H9 (cell line): ENCODE measurements at regions not wholly inside any gene's neighbourhood (a gene's known extent, or its start where the extent isn't known, plus 50 kb on each side); places are given as distances from the start of the nearest gene placed in this dataset.

Source experiments
- DNase-seq: peaks from one replicate; pipeline ENCODE4 v3.0.0-alpha.2; 2017
- H2AFZ ChIP-seq: one replicate; pipeline ENCODE4 v1.6.1; 2013; ENCODE audit warnings: mild to moderate bottlenecking, low read length, control low read depth, moderate library complexity
- H2AK5ac ChIP-seq: 2 replicates; pipeline ENCODE4 v1.6.1; 2013; ENCODE audit warnings: low read length, control low read depth, mixed read lengths; ENCODE audit not compliant: insufficient read length
- H2BK120ac ChIP-seq: one replicate; pipeline ENCODE4 v1.6.1; 2013; ENCODE audit warnings: low read depth, mild to moderate bottlenecking, low read length, control low read depth, inconsistent platforms; ENCODE audit not compliant: poor library complexity, severe bottlenecking
- H2BK12ac ChIP-seq: 2 replicates; pipeline ENCODE4 v1.6.1; 2013; ENCODE audit warnings: low read length, control low read depth, mixed read lengths, low read depth; ENCODE audit not compliant: insufficient read length
- H2BK15ac ChIP-seq: 2 replicates; pipeline ENCODE4 v1.6.1; 2013; ENCODE audit warnings: low read depth, low read length, control low read depth
- H2BK20ac ChIP-seq: one replicate; pipeline ENCODE4 v1.6.1; 2013; ENCODE audit warnings: low read depth, mild to moderate bottlenecking, low read length, control low read depth, inconsistent platforms; ENCODE audit not compliant: poor library complexity, severe bottlenecking
- H2BK5ac ChIP-seq: 2 replicates; pipeline ENCODE4 v1.6.1; 2013; ENCODE audit warnings: low read length, control low read depth, mixed read lengths; ENCODE audit not compliant: insufficient read length
- H3K14ac ChIP-seq: 2 replicates; pipeline ENCODE4 v1.6.1; 2013; ENCODE audit warnings: low read length, control low read depth; ENCODE audit not compliant: insufficient read depth
- H3K18ac ChIP-seq: 2 replicates; pipeline ENCODE4 v1.6.1; 2013; ENCODE audit warnings: low read depth, mild to moderate bottlenecking, mixed read lengths, low read length, control low read depth; ENCODE audit not compliant: insufficient read length
- H3K23ac ChIP-seq: 2 replicates; pipeline ENCODE4 v1.6.1; 2013; ENCODE audit warnings: low read length, control low read depth, mixed read lengths, low read depth; ENCODE audit not compliant: insufficient read length
- H3K23me2 ChIP-seq: 2 replicates; pipeline ENCODE4 v1.6.1; 2013; ENCODE audit warnings: low read depth, mild to moderate bottlenecking, mixed read lengths, low read length, control low read depth; ENCODE audit not compliant: insufficient read length, poor library complexity, severe bottlenecking
- H3K27ac ChIP-seq: 2 replicates; pipeline ENCODE4 v1.5.1; 2013; ENCODE audit warnings: low read length, control low read depth, mixed read lengths, low read depth; ENCODE audit not compliant: insufficient read length
- H3K27me3 ChIP-seq: 2 replicates; pipeline ENCODE4 v1.6.1; 2013; ENCODE audit warnings: low read length, control low read depth, inconsistent platforms; ENCODE audit not compliant: insufficient read depth
- H3K4ac ChIP-seq: 2 replicates; pipeline ENCODE4 v1.6.1; 2013; ENCODE audit warnings: low read depth, mild to moderate bottlenecking, control low read depth, inconsistent platforms, low read length, moderate library complexity
- H3K4me1 ChIP-seq: 2 replicates; pipeline ENCODE4 v1.6.1; 2013; ENCODE audit warnings: low read length, control low read depth, inconsistent platforms; ENCODE audit not compliant: insufficient read depth
- H3K4me2 ChIP-seq: 2 replicates; pipeline ENCODE4 v1.6.1; 2013; ENCODE audit warnings: low read length, control low read depth, mixed read lengths; ENCODE audit not compliant: insufficient read length, insufficient read depth
- H3K56ac ChIP-seq: 2 replicates; pipeline ENCODE4 v1.6.1; 2013; ENCODE audit warnings: low read depth, mild to moderate bottlenecking, mixed read lengths, low read length, control low read depth; ENCODE audit not compliant: insufficient read length
- H3K79me1 ChIP-seq: 2 replicates; pipeline ENCODE4 v1.6.1; 2013; ENCODE audit warnings: low read depth, mild to moderate bottlenecking, moderate library complexity, low read length, control low read depth, inconsistent platforms; ENCODE audit not compliant: insufficient read depth, poor library complexity, severe bottlenecking
- H3K79me2 ChIP-seq: 2 replicates; pipeline ENCODE4 v1.6.1; 2013; ENCODE audit warnings: low read length, control low read depth, inconsistent platforms; ENCODE audit not compliant: insufficient read depth
- H3K9ac ChIP-seq: 2 replicates; pipeline ENCODE4 v1.6.1; 2013; ENCODE audit warnings: low read length, control low read depth, mixed read lengths; ENCODE audit not compliant: insufficient read length; ENCODE audit errors: extremely low read depth
- H3K9me3 ChIP-seq: one replicate; pipeline ENCODE4 v1.6.1; 2013; ENCODE audit warnings: low read depth, low read length, inconsistent platforms; ENCODE audit not compliant: control insufficient read depth
- H3T11ph ChIP-seq: one replicate; pipeline ENCODE4 v1.6.1; 2013; ENCODE audit warnings: mild to moderate bottlenecking, low read length, control low read depth, inconsistent platforms
- H4K20me1 ChIP-seq: one replicate; pipeline ENCODE4 v1.6.1; 2013; ENCODE audit not compliant: control insufficient read depth, insufficient read length, insufficient read depth
- H4K5ac ChIP-seq: 2 replicates; pipeline ENCODE4 v1.6.1; 2013; ENCODE audit warnings: low read depth, mild to moderate bottlenecking, mixed read lengths, low read length, control low read depth; ENCODE audit not compliant: insufficient read length
- H4K8ac ChIP-seq: replicated peaks from 2 replicates; pipeline ENCODE4 v1.6.1; 2013; ENCODE audit warnings: low read length, control low read depth, mixed read lengths, low read depth; ENCODE audit not compliant: insufficient read length
- H4K91ac ChIP-seq: 2 replicates; pipeline ENCODE4 v1.6.1; 2013; ENCODE audit warnings: low read depth, mild to moderate bottlenecking, moderate library complexity, mixed read lengths, low read length, control low read depth; ENCODE audit not compliant: insufficient read length
- H3K27ac Mint-ChIP-seq, 3 experiments: 2 replicates in 2 of 3; 3 replicates in 1 of 3; pipeline ENCODE4 v1.8.0; 2020 to 2021; ENCODE audit warnings: mixed read lengths in 3 of 3, mild to moderate bottlenecking in 1 of 3, moderate library complexity in 1 of 3
- H3K27me3 Mint-ChIP-seq: 2 replicates; pipeline ENCODE4 v1.8.0; 2021; ENCODE audit warnings: low read depth, mild to moderate bottlenecking, moderate library complexity, mixed read lengths
- H3K36me3 Mint-ChIP-seq, 3 experiments: 2 replicates in 2 of 3; 3 replicates in 1 of 3; pipeline ENCODE4 v1.8.0; 2020 to 2021; ENCODE audit warnings: low read depth in 3 of 3, mixed read lengths in 3 of 3; ENCODE audit not compliant: insufficient read depth in 1 of 3
- H3K4me1 Mint-ChIP-seq, 2 experiments: 2 replicates each; pipeline ENCODE4 v1.8.0; 2020; ENCODE audit warnings: mixed read lengths in 2 of 2
- H3K4me3 Mint-ChIP-seq, 2 experiments: 2 replicates in 1 of 2; 3 replicates in 1 of 2; pipeline ENCODE4 v1.8.0; 2020 to 2021; ENCODE audit warnings: mild to moderate bottlenecking in 2 of 2, mixed read lengths in 2 of 2, moderate library complexity in 1 of 2
- H3K9me3 Mint-ChIP-seq, 2 experiments: 2 replicates in 1 of 2; 3 replicates in 1 of 2; pipeline ENCODE4 v1.8.0; 2020; ENCODE audit warnings: mild to moderate bottlenecking in 2 of 2, mixed read lengths in 2 of 2, moderate library complexity in 1 of 2
- CTCF ChIP-seq: fragments of 200-600 bp; sonication (generic); conservative IDR thresholded peaks from 3 replicates; pipeline ENCODE4 v1.8.0; 2021; ENCODE audit warnings: antibody characterized with exemption, mild to moderate bottlenecking
- WGBS: extraction: QIAGEN DNeasy Blood & Tissue Kit; methylation state at CpG from one replicate; pipeline ENCODE4 v1.1.7; 2013; ENCODE audit warnings: missing lambda C conversion rate, low lambda C conversion rate, mixed read lengths; ENCODE audit not compliant: insufficient read length; ENCODE audit errors: extremely low coverage; 5-methylcytosine and 5-hydroxymethylcytosine counted together

DNA sequence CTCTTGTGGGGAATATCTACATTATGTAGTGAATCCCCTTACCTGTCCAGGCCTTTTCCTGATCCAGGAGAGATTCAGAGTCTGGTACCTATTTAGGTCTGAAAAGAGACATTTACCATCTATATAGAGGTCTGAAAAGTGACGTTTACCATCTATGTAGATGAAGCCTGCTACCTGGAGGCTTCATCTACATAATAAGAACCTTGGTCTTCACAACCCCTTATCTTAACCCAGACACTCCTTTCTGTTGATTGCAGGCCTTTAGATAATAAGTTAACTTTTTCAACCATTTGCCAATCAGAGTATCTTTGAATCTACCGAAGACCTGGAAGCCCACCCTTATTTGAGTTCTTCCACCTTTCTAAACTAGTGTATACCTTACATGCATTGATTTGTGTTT, 113.0 kb upstream of the DMRT1 start:
- Histone ChIP-seq H3K14ac (no peak overlapping the region), H3K56ac (no peak overlapping the region), H2AFZ (no peak overlapping the region), H3K18ac (no peak overlapping the region), H2BK5ac (no peak overlapping the region), H2BK15ac (no peak overlapping the region), H4K20me1 (no peaks in the 10 kb centered on the region), H3K79me2 (no peaks in the 10 kb centered on the region), H3K4me1 (peaks cover 6% of the 10 kb centered on the region; the same call in 1 of the 2 replicates), H2BK20ac (no peak overlapping the region), H3K9me3 (no peaks in the 10 kb centered on the region), H3K27ac (peak overlapping the region; percentile 85), H3K23me2 (no peaks in the 10 kb centered on the region), H2AK5ac (no peak overlapping the region), H3T11ph (no peak overlapping the region), H3K79me1 (no peaks in the 10 kb centered on the region), H2BK12ac (peak overlapping the region; percentile 78), H4K5ac (no peak overlapping the region), H3K23ac (no peak overlapping the region), H4K8ac (no peak overlapping the region), H4K91ac (peak overlapping the region; percentile 68), H3K27me3 (no peaks in the 10 kb centered on the region), H3K9ac (no peak overlapping the region), H3K4ac (no peak overlapping the region), H3K4me2 (no peak overlapping the region), H2BK120ac (no peak overlapping the region)
- peaks cover 12 to 18% (median 14%) of the 10 kb centered on the region in 3 experiments; a peak in 6 of 7 replicates for H3K36me3 Mint-ChIP-seq
- H3K27ac Mint-ChIP-seq, result peak overlapping the region; percentile 45 to 93 (median 87); a peak in 5 of 7 replicates
- H3K9me3 Mint-ChIP-seq, result no peaks in the 10 kb centered on the region
- TF ChIP-seq CTCF, result no peak
- no peak for DNase-seq
- no CpG with 5 or more reads among the region's 2 CpGs for WGBS
- H3K27me3 Mint-ChIP-seq, result no peaks in the 10 kb centered on the region
- H3K4me3 Mint-ChIP-seq, result no peak overlapping the region
- H3K4me1 Mint-ChIP-seq, result peaks cover 43 to 50% of the 10 kb centered on the region in 2 experiments
